SK-N-MC (cell line): ENCODE measurements at regions not wholly inside any gene's neighbourhood (a gene's known extent, or its start where the extent isn't known, plus 50 kb on each side); places are given as distances from the start of the nearest gene placed in this dataset.

Experiments
- EZH2 ChIP-seq: fragments of 200-600 bp; sonication (generic); IDR thresholded peaks from one replicate; pipeline ENCODE4 v1.6.1; 2017; ENCODE audit warnings: antibody characterized with exemption
- FOXP2 ChIP-seq: optimal IDR thresholded peaks from 2 replicates; pipeline ENCODE3; 2011; ENCODE audit warnings: mild to moderate bottlenecking, moderate library complexity; ENCODE audit not compliant: insufficient read depth; ENCODE audit errors: extremely low read length, control extremely low read depth
- POLR2AphosphoS5 ChIP-seq: IDR thresholded peaks from 2 replicates; pipeline ENCODE4 v1.6.1; 2012; ENCODE audit warnings: mild to moderate bottlenecking, low read depth, low read length, borderline replicate concordance

DNA sequence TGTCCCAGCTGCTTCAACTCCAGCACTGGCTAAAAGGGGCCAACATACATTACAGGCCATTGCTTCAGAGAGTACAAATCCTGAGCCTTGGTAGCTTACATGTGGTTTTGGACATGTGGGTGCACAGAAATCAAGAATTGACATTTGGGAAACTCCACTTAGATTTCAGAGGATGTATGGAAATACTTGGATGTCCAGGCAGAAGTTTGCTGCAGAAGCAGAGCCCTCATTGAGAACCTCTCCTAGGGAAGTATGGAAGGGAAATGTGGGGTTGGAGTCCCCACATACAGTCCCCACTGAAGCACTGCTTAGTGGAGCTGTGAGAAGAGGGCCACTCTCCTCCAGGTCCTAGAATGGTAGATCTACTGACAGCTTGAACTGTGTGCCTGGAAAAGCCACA, 218.0 kb upstream of the CWC22 start:
- TF ChIP-seq EZH2 = no peak
- no peak for TF ChIP-seq POLR2AphosphoS5
- TF ChIP-seq FOXP2 = no peak
